ENCODE measurements at regions not wholly inside any gene's neighbourhood (a gene's known extent, or its start where the extent isn't known, plus 50 kb on each side); places are given as distances from the start of the nearest gene placed in this dataset.

DNA sequence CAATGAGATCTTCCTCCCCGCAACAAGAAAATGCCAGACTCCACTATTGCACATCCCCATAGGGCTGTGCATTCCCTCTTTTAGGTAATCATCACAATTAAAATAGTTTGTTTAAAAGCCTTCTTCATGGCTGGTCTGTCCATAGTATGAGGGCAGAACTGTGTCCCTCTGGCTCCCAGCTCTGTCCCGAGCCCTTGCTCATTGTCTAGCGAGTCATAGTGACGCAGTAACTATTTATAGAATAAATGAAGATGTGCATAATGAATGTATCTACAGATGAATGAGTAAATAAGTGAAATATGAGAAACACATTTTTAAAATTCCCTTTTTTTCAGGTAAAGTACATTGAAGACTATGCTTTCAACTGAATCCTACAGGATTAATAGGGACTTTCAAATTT lies 128.4 kb upstream of the TMC3 start:
- no peak for DNase-seq (ENCODE audit: extremely low read depth, low read depth)

GRCh38 chr15:81500081-81500480 lies 126.1 kb upstream of the TMC3 start:
- no peak for DNase-seq (ENCODE audit: extremely low read depth, low read depth)

- DNase-seq (ENCODE audit: extremely low read depth, low read depth): no peak
These were observed 124.3 kb upstream of the TMC3 start for GRCh38 chr15:81498294-81498693.

DNA sequence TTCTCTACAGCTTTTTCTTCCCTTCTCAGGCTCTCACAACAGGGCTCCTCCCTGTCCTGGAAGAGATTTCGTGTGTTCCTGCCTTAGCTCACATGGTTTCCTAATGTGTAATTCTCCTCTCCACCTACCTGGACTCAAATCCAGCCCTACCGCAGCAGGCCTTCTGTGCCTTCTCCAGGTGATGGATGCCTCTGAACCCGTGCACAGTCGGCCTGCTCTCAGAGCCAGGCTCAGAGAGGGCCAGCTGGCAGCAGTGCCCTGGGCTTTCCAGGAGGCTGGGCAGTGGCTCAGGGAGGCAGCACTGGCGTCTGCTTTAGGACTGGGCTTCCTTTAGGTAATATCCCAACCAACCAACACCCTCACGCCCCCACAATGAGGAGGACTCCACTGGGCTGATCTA lies 123.2 kb upstream of the TMC3 start:
- DNase-seq (ENCODE audit: extremely low read depth, low read depth): no peak

DNA sequence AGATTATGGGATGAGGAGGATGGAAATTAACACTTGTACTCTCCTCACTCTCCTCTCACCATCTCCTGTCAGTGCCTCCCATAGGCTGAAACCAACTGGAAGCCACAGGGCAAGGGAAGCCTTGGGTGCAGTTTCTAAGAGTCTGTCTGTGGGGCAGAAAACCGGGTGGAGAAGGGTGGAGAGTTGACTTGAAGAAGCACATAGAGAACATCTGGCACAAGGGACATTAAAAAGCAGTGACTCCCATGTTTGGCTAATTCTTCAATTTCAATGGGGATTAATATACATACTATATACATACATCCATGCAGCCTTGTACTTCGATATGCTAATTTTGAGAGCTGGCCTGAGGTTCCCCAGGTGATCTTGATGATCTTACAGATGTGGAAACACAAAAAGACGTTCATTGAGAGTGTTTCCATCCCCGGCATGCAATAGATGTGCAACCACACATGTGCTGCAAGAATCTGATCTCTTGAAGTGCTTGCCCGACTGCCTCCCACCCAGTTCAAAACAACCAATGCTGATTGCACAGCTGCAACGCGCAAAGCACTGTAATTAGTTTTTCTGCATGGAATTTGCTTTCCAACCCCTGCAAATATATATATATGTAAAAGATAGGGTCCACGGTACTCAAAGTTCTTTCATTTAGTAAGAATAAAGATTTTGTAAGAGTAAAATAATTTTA lies 121.9 kb upstream of the TMC3 start:
- DNase-seq (ENCODE audit: extremely low read depth, low read depth): no peak

GRCh38 chr15:81492969-81493645 lies 119.1 kb upstream of the TMC3 start:
- DNase-seq (ENCODE audit: extremely low read depth, low read depth): no peak

DNA sequence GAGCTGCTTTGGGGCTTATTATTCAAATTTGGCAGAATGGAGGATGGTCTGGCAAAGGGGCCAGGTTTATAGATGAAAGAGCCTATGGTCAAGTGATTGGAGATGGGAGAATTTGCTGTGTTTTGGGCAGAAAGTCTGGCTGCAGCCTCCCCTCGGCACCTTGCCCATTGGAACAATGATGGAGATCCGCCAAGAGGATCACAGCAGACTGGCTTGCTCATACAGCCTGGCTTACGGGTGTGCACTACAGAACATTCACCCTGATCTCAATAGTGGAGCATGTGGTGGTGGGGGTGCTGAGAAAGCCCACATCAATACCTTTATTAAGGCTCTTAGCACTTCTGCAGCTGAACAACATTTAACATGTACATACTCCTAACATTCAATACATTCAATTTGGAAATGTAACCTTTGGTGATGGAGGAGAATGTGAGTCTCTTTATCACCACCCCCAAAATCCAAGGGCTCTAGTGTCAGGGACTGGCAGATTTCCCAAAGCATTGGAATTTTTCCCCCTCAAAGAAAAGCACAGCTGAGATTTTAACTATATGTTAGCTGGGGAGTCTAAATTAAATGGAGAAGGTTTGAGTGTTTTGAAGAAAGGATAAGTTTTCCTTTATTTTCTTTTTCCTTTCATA lies 118.4 kb upstream of the TMC3 start:
- no peak for DNase-seq (ENCODE audit: extremely low read depth, low read depth)

GRCh38 chr15:81491414-81492096 lies 117.5 kb upstream of the TMC3 start:
- DNase-seq (ENCODE audit: extremely low read depth, low read depth): no peak

DNA sequence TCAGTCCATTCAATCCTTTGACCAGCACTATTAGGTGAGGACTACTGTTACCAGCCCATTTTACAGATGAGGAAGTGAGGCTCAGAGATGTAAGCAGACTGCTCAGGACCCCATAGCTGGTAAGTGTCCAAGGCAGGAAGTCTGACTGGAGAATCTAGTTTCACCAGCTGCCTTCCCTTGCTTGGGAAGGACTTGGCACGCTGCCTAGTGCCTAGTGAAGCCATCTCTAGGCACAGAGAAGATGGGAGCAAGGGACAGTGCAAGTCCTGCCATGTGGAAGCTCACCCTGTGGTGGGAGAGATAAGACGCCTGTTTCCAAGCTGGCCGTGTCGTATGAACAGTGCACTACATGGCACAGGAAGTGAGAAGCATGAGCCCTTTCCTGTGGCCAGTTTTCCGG lies 111.8 kb upstream of the TMC3 start:
- DNase-seq (ENCODE audit: extremely low read depth, low read depth): no peak

DNA sequence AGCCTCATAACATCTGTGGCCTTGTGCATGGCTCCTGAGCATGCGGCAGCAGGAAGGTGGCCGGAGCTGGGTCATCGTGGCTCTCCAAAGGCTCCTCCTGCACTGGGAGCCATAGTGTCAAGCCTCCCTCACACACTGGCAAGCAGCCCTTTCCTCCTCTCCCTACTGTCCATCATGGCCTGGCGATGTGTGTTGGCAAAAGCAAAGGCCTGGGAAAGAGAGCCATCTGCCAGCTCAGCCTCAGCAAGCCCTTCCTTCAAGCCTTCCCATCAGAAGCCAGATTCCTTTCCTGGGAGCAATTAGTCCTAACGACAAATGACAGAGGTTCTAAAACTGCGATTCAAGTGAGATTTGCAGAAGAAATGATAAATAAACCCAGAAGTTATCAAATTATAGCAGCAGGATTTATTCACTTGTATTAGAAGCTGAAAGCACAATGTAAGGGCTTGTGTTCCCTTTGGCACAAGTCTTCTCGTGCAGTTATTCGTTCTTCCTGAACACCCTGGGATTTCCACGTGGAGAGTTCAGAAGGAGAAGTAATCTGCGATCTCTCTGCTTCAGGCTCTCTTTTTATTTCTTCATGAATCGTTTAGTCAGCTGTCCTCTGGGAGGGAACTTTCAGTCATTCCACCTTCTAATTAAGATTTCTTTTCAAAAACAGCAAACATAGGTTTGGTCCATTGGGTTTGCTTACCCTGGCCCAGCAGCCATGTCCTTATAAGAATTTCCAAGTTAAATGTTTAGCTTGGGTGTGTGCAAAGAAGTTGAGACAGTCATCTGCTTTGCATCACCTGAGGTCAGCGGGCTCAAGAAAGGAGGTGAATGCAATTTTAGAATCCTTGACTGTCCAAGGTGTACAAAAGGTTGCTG lies 110.3 kb upstream of the TMC3 start:
- no peak for DNase-seq (ENCODE audit: extremely low read depth, low read depth)

GRCh38 chr15:81483496-81483895 lies 109.5 kb upstream of the TMC3 start:
- DNase-seq (ENCODE audit: extremely low read depth, low read depth): no peak

DNA sequence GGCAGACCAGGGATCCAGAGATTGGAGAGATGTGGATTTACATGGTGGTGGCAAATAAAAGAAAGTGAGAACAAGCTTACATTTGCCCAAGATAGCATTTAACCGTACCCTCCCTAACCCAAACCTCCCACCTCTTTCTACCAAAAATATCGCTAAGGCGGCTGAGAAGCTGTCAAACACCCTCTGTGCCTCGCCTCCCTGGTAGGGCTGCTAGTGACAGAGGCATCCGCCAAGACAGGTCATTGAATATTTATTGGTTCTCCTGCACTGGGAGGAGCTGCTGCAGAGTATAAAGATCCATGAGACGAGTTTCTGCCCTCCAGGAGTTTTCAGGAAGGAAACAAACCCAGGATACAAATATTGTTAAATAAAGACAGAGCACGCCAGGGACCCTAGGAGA lies 107.3 kb upstream of the TMC3 start:
- no peak for DNase-seq (ENCODE audit: extremely low read depth, low read depth)

- DNase-seq (ENCODE audit: extremely low read depth, low read depth): peak; percentile 49
These were observed 106.6 kb upstream of the TMC3 start for GRCh38 chr15:81480645-81481053.

GRCh38 chr15:81478354-81478753 lies 104.3 kb upstream of the TMC3 start:
- no peak for DNase-seq (ENCODE audit: extremely low read depth, low read depth)

GRCh38 chr15:81475926-81476325 lies 101.9 kb upstream of the TMC3 start:
- DNase-seq (ENCODE audit: extremely low read depth, low read depth): no peak

- DNase-seq (ENCODE audit: extremely low read depth, low read depth): no peak
These were observed 101.5 kb upstream of the TMC3 start for GRCh38 chr15:81475471-81475870.

GRCh38 chr15:81473946-81474345 lies 99.9 kb upstream of the TMC3 start:
- DNase-seq (ENCODE audit: extremely low read depth, low read depth): no peak

DNA sequence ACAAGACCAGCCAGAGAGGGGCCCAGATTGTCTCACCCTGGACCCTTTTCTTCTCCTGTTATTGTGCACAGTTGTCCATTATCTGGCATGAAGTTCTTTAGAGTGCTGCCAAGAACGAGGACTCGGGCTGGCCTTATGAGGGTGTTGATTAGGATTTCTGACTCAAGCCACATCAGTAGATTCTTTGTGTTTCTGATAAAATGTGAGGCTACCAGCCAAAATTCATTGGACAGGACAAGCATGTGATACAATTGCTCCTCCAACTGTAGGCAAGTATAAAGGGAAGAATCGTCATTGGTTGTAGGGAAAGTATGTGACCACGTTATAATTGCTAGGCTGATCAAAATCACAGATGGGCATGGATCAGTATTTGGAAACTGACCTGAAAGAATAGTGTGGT lies 99.2 kb upstream of the TMC3 start:
- DNase-seq (ENCODE audit: extremely low read depth, low read depth): no peak

- no peak for DNase-seq (ENCODE audit: extremely low read depth, low read depth)
These were observed 97.1 kb upstream of the TMC3 start for GRCh38 chr15:81471151-81471550.

DNA sequence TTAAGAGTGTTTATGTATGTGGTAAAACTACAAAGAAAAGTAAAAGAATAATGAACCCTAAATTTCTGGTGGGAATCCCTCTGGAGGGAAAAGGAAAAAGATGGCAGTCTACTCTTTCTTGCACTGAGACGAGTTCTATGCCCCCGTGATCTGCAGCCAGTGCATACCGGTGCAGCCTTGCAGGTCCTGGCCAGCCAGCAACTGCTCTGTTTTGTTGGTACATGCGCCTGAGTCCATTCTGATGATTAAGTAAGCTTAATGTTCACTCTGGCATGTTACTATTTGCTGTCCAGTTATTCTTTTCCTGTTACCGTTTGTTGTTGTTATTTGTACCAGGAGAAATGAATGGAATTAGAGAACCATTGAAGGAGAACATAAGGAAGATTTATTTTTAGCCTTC lies 95.1 kb upstream of the TMC3 start:
- no peak for DNase-seq (ENCODE audit: extremely low read depth, low read depth)

DNA sequence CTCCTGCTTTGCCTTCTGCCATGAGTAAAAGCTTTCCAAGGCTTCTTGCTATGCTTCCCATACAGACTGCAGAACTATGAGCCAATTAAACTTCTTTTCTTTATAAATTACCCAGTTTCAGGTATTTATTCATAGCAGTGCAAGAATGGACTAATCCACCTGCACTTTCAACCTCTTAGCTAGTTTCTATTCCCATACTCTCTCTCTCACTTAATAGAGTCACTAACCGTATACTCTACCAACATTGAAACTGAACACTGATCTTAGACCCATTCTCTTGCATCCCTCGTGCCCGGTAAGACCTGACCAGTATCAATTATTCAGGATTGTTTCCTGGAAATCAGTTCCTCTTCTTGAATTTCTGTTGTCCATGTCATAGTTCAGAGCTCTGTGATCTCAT lies 92.7 kb upstream of the TMC3 start:
- DNase-seq (ENCODE audit: extremely low read depth, low read depth): no peak

Data from NCI-H460 (cell line).